ENCODE measurements at regions not wholly inside any gene's neighbourhood (a gene's known extent, or its start where the extent isn't known, plus 50 kb on each side); places are given as distances from the start of the nearest gene placed in this dataset.

- no peak for DNase-seq
- Histone ChIP-seq H3K4me3 (no peak overlapping the region), H3K27ac (no peak overlapping the region), H3K9me3 (no peaks in the 10 kb centered on the region), H3K4me1 (no peaks in the 10 kb centered on the region), H3K27me3 (no peaks in the 10 kb centered on the region), H3K36me3 (no peaks in the 10 kb centered on the region)
- intact Hi-C loops (cut with DNase I; ENCODE audit: low total_unique reads), result no loop called here
- TF ChIP-seq POLR2A (IDR thresholded peaks at IDR 0.05), result no peak
- TF ChIP-seq, protein P1, sequence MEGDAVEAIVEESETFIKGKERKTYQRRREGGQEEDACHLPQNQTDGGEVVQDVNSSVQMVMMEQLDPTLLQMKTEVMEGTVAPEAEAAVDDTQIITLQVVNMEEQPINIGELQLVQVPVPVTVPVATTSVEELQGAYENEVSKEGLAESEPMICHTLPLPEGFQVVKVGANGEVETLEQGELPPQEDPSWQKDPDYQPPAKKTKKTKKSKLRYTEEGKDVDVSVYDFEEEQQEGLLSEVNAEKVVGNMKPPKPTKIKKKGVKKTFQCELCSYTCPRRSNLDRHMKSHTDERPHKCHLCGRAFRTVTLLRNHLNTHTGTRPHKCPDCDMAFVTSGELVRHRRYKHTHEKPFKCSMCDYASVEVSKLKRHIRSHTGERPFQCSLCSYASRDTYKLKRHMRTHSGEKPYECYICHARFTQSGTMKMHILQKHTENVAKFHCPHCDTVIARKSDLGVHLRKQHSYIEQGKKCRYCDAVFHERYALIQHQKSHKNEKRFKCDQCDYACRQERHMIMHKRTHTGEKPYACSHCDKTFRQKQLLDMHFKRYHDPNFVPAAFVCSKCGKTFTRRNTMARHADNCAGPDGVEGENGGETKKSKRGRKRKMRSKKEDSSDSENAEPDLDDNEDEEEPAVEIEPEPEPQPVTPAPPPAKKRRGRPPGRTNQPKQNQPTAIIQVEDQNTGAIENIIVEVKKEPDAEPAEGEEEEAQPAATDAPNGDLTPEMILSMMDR (IDR thresholded peaks at IDR 0.05), result peak in 2 of 4 experiments; percentile 14 to 15
Observed at GRCh38 chrX:38985375-38985774, 184.1 kb downstream of the MID1IP1 start.

DNA sequence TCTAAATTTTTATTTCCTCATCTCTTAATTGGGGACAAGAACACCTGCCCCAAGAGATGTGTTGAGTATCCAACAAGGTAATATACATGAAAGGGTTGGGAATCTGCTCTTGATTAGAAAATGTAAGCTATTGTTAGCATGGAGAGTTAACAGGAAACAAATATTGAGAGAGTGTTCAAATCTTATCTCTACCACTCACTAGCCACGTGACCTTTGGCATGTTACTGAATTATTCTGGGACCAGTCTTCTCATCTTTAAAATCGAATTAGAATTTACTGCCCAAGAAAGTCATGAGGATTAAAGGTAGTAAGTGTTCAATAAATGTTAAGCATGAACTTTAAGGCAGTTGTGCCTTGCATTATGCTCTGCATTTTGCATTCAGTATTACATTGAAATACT is 184.7 kb downstream of the MID1IP1 start:
- no peaks in the 10 kb centered on the region for H3K27me3 ChIP-seq
- TF ChIP-seq POLR2A (IDR thresholded peaks at IDR 0.05), result no peak
- TF ChIP-seq, protein P1 (IDR thresholded peaks at IDR 0.05), result no peak
- H3K4me3 ChIP-seq, result no peak overlapping the region
- intact Hi-C loops (cut with DNase I; ENCODE audit: low total_unique reads), result no loop called here
- no peaks in the 10 kb centered on the region for H3K9me3 ChIP-seq
- no peaks in the 10 kb centered on the region for H3K36me3 ChIP-seq
- H3K27ac ChIP-seq, result no peak overlapping the region
- DNase-seq, result no peak
- no peaks in the 10 kb centered on the region for H3K4me1 ChIP-seq

- TF ChIP-seq, protein P1 (IDR thresholded peaks at IDR 0.05), result no peak
- TF ChIP-seq POLR2A (IDR thresholded peaks at IDR 0.05), result no peak
- Histone ChIP-seq H3K4me1 (no peaks in the 10 kb centered on the region), H3K4me3 (no peak overlapping the region), H3K27ac (no peak overlapping the region), H3K9me3 (no peaks in the 10 kb centered on the region), H3K36me3 (no peaks in the 10 kb centered on the region), H3K27me3 (no peaks in the 10 kb centered on the region)
- intact Hi-C loops (cut with DNase I; ENCODE audit: low total_unique reads), result no loop called here
- no peak for DNase-seq
Observed at GRCh38 chrX:38986586-38986985, 185.3 kb downstream of the MID1IP1 start.

DNA sequence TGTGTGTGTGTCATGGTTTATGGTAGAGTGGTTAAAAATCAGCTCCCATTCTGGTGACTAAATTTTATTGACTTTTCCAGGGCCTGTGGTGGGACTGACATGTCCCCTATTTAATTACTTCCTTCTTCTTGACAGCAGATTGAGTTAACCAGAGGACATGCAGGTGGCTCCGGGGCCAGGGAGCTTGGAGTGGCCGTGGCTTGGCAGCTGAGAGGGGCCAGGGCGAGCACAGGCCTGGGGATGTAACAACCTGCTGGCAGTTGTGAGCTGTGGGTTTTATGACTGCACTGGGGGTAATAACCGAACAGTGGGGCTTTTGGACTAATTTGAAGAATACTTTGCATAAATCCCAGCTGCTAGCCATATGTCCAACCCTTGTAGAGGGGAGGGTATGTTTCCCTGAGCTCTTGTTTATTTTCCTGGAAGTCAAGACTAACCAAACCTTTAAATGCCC is 186.0 kb downstream of the MID1IP1 start:
- DNase-seq, result no peak
- TF ChIP-seq, protein P1 (IDR thresholded peaks at IDR 0.05), result no peak
- TF ChIP-seq POLR2A (IDR thresholded peaks at IDR 0.05), result no peak
- Histone ChIP-seq H3K9me3 (no peaks in the 10 kb centered on the region), H3K27me3 (no peaks in the 10 kb centered on the region), H3K36me3 (no peaks in the 10 kb centered on the region), H3K4me1 (no peaks in the 10 kb centered on the region), H3K27ac (no peak overlapping the region), H3K4me3 (no peak overlapping the region)
- intact Hi-C loops (cut with DNase I; ENCODE audit: low total_unique reads), result no loop called here

DNA sequence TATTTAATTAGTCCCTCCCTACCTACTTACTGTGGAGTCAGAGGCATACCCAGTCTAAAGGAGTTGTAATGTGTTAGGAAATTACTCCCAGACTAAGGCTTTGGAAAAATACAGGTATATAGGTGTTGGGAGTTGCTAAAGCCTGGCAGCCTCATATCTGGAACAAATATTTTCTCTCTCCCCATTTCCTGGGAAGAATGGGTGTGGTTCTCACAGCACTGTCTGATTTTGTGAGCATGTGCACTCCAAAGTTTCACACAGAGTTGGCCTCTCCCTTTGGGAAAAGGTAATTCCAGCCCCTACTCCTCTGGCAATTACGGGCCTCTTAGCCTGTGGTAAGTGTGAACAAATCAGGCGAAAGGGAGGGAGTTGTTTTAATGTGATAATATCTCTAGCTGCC is 187.0 kb downstream of the MID1IP1 start:
- intact Hi-C loops (cut with DNase I; ENCODE audit: low total_unique reads), result no loop called here
- Histone ChIP-seq H3K36me3 (no peaks in the 10 kb centered on the region), H3K27me3 (no peaks in the 10 kb centered on the region), H3K9me3 (no peaks in the 10 kb centered on the region), H3K4me3 (no peak overlapping the region), H3K27ac (no peak overlapping the region), H3K4me1 (no peaks in the 10 kb centered on the region)
- no peak for DNase-seq
- TF ChIP-seq POLR2A (IDR thresholded peaks at IDR 0.05), result no peak
- TF ChIP-seq, protein P1 (IDR thresholded peaks at IDR 0.05), result no peak

Measured in uterus (tissue), 3 donors.